ENCODE measurements at regions not wholly inside any gene's neighbourhood (a gene's known extent, or its start where the extent isn't known, plus 50 kb on each side); places are given as distances from the start of the nearest gene placed in this dataset.
"Not testable (repeated sequence)": the region's sequence is repeated elsewhere in the genome, so short reads cannot be mapped to it uniquely, and the experiment has no call there.

DNA sequence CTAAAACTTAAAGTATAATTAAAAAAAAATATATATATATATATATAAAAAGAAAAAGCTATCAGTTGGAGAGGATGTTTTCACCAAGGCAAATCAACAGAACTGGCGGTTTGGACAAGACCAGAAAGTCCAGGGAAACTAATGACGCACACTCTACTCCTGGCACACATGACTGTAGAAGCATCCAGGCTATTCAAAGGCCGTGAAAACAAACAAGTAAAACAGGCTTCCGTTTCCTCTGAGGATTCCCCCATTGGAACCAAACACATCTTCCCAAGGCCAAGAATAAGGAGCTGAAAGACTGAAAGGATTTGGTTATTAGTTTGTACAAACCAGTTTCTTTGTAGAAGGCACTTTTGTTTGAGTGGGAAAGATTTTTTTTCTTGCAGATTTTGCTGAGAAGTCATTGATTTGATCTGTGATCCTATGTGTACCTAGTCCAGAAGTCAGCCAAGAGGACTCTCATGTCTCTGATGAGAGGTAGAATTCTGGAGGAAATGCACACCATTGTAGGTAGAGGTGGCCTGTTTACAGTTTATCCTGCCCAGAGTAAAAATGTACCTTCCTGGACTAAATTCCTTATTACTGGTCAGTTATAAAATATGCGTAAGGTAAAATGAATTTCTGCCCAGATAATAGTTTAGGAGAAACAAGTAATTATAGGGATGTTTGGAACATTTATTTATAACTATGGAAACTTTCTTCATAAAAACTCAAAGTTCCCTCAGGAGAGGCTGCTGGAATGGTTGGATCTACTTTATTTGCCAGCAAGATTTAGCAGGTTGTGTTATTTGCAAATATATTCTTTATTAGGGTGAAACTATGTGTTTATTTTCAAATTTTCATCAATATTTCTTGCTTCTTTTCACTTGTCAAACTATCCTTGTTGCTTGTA lies 66.5 kb downstream of the DMP1 start:
- no peak for DNase-seq (ENCODE audit: low read depth, low spot score)

DNA sequence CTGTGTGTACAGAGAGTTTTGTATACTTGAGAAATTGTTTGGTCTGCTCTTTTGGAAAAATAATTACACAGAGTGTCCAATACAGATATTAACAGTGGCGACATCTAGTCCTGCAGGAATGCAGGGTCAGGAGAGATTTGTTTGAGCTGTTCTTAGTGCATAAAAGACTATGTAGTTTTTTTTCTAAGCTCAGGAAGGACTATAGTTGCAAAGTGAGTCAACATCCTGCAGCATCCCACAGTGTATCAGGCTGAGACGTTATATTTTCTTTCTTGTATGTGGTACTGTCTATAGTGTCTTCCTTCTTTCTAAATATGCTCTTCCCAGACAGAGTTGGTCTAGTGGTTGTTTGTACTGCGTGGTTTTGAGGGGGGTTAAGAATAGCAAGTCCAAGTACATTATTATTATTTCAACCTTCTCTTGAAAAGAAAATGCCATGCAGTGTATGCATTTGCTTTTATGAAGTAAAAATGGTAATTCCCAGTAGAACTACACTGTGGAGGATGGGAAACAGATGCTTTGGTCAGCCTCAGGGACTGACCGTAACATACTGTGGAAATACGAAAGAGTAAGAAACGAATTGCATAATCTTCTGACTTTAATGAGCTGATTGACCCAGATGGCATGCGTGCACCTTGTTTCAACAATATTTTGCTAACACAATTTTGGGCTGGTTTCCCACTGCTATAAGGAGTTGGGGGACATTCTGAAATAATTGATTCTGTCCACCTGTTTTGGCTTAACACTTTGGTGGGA lies 67.4 kb downstream of the DMP1 start:
- DNase-seq (ENCODE audit: low read depth, low spot score): no peak

DNA sequence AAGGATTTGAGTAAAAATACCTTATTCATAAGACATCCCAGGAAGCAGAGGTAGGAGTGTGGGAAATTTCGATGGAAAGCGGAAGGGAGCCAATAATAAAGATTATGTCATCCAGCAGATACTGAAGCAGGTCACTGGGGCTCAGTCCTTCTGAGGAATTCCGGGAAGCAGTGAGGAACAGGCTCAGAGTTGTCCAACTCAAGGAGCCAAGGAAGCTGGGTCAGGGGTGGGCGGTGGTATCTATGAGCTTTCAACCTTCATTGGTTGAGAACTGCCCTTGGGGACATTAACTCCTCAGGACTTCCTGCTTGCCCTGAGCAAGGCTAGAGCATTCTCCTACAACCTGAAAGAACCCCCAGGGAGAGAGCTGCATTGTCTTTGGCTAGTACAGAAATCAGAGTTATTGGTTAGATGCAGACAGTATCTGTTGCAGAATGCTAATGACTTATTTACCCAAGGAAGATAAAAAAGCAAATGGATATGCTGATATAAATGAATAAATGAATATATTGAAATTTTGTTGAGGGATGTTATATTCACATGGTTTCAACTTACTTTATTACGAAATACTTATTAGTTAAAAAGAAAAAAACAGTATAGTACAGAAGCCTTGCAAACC lies 68.2 kb downstream of the DMP1 start:
- DNase-seq (ENCODE audit: low read depth, low spot score): no peak

DNA sequence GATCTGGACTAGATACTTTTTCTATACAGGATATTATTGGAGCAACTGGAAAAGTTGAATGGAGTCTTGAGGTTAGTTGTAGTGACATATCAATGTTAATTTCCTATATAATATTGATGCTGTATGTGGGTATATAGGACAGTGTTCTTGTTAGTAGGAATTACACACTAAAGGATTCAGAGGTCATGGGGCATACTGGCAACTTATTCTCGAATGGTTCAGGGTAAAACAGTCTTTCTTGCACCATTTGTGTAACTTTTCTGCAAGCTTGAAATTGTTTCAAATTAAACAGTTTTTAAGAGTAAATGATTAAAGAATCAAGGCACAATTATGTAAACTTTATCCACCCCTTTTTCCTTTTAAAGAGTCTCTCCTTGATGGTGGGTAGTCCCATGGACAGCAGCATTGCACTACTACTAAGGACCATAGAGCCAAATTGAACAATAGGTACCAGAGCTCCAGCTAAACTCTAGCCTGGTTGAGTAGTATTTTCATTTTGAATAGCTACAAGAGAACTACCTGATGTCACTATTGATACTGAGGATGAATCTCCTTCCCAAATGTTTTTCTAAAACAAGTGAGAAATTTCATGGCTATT lies 70.1 kb downstream of the DMP1 start:
- no peak for DNase-seq (ENCODE audit: low read depth, low spot score)

DNA sequence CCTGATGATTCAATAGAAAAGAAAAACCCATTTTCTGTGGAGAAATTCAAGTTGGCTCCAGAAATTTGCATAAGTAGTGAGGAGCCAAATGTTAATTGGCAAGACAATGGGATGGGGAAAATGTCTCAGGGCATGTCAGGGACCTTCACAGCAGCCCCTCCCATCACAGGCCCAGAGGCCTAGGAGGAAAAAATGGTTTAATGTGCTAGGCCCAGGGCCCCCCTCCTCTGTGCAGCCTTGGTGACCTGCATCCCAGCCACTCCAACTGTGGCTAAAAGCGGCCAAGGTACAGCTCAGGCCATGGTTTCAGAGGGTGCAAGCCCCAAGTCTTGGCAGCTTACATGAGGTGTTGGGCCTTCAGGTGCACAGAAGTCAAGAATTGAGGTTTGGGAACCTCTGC lies 74.1 kb upstream of the IBSP start:
- not testable (repeated sequence) for DNase-seq (ENCODE audit: low read depth, low spot score)

DNA sequence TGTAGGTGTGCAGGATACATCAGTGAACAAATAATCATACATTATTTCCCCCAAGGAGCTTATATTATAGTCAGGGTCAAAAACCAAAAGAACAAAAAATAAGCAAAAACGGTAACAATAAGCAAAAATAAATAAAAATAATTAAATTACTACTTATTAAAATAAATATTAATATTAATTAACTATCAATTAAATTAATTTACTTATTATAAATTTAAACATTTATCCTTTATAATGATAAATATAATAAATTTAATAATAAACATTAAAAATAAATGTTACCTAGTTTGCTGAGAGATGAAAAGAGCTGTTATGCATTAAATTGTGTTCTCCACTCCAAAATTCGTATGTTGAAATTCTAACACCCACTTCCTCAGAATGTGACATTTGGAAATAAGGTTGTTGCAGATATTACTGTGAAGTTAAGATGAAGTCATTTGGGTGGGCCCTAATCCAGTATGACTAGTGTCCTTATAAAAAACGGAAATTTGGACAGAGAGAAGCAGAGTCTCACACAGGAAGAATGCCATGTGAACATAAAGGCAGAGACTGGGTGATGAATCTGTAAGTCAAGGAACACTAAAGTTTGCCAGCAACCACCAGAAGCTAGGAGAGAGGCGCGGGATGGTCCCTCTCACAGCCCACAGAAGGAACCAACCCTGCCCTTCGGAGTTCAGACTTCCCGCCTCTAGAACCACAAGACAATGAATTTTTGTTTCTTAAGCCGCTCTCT lies 67.2 kb upstream of the IBSP start:
- DNase-seq (ENCODE audit: low read depth, low spot score): no peak

DNA sequence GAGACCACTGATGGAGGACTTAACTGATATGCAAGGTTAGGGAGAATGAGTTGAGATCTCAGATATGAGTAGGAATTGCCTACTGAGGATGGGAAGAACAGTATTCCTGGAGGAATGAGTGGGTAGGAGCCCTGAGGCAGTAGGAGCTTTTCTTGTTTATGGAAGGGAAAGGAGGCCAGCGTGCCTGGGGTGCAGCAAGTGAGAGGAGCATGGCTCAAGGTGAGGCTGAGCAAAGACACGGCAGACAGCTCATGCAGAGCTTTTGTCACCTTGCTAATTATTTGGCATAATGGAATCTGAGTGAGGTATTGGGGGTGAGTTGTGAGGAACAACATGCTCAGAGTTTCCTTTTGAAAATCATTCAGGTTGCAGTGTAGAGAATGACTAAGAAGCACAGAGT lies 65.3 kb upstream of the IBSP start:
- DNase-seq (ENCODE audit: low read depth, low spot score): peak; percentile 27

DNA sequence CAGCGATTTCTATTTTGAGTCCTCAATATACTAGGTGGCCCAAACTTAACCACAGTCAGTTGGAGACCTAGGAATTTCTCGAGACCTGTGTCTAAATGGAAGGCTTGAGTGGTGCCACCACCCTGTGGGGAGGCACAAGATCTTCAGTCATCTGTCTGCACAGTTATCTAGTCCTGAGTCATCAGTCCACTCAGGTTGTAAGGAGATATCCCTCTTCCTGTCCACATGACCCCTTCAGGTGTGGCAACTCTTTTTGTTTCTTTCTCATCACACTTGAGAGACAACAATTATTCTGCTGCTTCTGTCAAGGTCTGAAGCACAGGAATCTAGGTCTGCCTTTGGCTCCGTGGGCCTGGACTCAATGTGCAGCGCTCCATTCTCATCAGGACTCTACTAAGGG lies 64.4 kb upstream of the IBSP start:
- DNase-seq (ENCODE audit: low read depth, low spot score): no peak

DNA sequence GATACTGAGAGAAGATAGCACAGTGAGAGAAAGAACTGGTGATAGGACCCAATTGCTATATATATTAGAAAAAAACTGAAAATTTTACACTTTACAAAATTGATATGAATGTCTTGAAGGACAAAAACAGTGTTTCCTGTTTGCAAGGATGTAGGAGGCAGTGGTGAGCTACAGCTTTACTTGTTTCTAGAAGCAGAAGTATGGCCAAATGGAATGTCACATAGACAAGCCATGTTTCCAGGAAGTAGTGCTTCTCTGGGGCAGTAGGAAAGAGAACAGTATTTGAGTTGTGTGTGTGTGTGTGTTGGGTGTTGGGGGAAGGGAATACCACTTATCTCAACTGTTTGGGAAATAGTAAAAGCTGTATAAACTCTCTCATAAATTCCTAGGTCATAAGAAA lies 60.9 kb upstream of the IBSP start:
- no peak for DNase-seq (ENCODE audit: low read depth, low spot score)

DNA sequence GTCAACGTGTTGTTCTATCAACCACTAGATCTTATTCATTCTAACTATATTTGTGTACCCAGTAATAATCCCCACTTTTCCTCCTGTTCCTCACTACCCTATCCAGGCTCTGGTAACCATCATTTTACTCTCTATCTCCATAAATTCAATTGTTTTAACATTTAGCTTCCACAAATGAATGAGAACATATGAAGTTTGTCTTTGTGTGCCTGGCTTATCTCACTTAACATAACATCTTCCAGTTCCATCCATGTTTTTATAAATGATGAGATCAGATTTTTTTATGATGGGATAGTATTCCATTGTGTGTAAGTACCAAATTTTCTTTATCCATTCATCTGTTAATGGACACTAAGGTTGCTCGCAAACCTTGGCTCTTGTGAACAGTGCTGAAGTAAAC lies 59.9 kb upstream of the IBSP start:
- no peak for DNase-seq (ENCODE audit: low read depth, low spot score)

DNA sequence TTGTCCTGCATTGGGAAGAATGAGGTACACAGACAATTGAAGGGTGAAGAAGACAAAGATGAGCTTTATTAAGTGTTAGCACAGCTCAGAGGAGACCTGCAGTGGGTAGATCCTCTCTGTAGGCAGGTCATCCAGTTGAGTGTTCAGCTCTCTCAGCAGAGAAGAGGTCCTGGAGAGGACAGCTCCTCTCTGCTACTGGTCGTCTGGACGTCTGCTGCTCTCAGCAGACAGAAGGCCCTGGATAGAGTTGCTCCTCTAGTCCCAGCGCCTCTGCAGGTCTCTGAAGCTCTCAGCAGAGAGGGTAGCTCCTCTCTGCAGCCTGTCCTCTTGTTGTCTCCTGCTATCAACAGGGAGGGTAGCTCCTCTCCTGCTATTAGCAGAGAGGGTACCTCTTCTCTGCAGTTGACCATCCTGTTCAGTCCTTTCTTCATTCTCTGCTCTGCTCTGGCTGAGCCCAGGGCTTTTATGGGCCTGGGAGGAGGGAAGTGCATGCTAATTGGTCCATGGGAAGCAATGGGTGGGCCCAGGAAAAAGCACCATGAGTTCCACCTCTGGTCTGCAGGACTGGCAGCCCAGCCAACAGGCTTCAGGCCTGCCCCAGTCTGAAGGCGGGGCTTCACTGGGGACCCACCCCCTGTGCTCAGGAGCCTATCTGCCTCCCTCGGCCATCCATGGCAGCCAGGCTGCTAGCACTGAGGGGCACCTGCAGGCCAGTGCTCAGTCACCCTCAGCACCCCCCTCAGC lies 54.1 kb upstream of the IBSP start:
- DNase-seq (ENCODE audit: low read depth, low spot score): peak; percentile 2

DNA sequence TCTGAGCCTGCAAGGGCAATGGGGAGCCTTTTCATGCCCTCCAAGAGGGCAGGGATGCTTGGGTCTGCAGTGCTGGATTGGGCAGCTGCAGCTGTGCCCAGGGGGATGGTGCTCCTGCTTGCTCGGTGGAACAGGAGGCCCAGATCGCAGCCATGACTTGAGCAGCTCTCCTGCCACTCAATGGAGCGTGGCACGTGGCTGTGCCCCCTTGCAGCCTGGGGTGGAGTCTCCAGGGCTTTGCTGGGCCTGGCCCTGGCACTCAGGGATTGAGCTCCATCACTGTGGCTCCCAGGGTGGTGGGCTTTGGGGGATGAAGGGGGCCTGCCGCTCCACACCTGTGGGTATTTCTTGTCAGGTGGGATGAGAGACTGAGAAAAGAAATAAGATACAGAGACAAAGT lies 53.4 kb upstream of the IBSP start:
- DNase-seq (ENCODE audit: low read depth, low spot score): no peak

Data from ELF-1 (cell line).